Prostate gland (tissue), 2 donors: ENCODE measurements at regions not wholly inside any gene's neighbourhood (a gene's known extent, or its start where the extent isn't known, plus 50 kb on each side); places are given as distances from the start of the nearest gene placed in this dataset.

Experiments used
- DNase-seq: peaks from one replicate; pipeline ENCODE4 v3.0.0-alpha.2; 2019; ENCODE audit warnings: low spot score
- H3K27ac ChIP-seq, 2 donors: fragments of 200-600 bp; sonication (generic); 2 replicates each; pipeline ENCODE4 v1.5.1; 2017 to 2019
- H3K27me3 ChIP-seq: fragments of 200-600 bp; sonication (generic); replicated peaks from 2 replicates; pipeline ENCODE4 v1.5.1; 2019; ENCODE audit not compliant: insufficient read depth
- H3K36me3 ChIP-seq, 2 donors: fragments of 200-600 bp; sonication (generic); 1 replicate in 1 of 2; 2 replicates in 1 of 2; pipeline versions ENCODE4 v1.5.1 to v1.8.1; 2017 to 2019
- H3K4me1 ChIP-seq: fragments of 200-600 bp; sonication (generic); replicated peaks from 2 replicates; pipeline ENCODE4 v1.5.1; 2019
- H3K4me3 ChIP-seq, 2 donors: fragments of 200-600 bp; sonication (generic); 2 replicates each; pipeline ENCODE4 v1.5.1; 2017 to 2019
- H3K9me3 ChIP-seq: fragments of 200-600 bp; sonication (generic); 2 replicates; pipeline ENCODE4 v1.5.1; 2017
- CTCF ChIP-seq, 4 experiments: fragments of 200-600 bp in 2 of 4; fragments of 450-650 bp in 2 of 4; sonication (generic) in 2 of 4; IDR thresholded peaks; 1 replicate in 3 of 4; 2 replicates in 1 of 4; pipeline ENCODE4 v1.5.1; 2016 to 2019; ENCODE audit warnings: antibody characterized with exemption in 4 of 4, mild to moderate bottlenecking in 2 of 4, moderate library complexity in 2 of 4
- POLR2A ChIP-seq: fragments of 450-650 bp; IDR thresholded peaks from one replicate; pipeline ENCODE4 v1.6.1; 2016; ENCODE audit warnings: antibody characterized with exemption, mild to moderate bottlenecking
- POLR2AphosphoS5 ChIP-seq: sonication (generic); formaldehyde crosslinking; IDR thresholded peaks from one replicate; pipeline ENCODE4 v1.6.1; 2017; ENCODE audit warnings: antibody characterized with exemption
- WGBS: methylation state at CpG from one replicate; pipeline ENCODE4 v1.1.5; 2018; 5-methylcytosine and 5-hydroxymethylcytosine counted together
- intact Hi-C: fragments of 100-400 bp; cut with DNase I; formaldehyde crosslinking; loops from one replicate; pipeline ENCODE4 v1.14.2; 2022

- DNase-seq = no peak
- H3K4me3 ChIP-seq = no peak overlapping the region
- H3K4me1 ChIP-seq = no peaks in the 10 kb centered on the region
- no peak overlapping the region for H3K27ac ChIP-seq
- no peaks in the 10 kb centered on the region for H3K9me3 ChIP-seq
- H3K27me3 ChIP-seq = no peaks in the 10 kb centered on the region
- intact Hi-C loops = no loop called here
- TF ChIP-seq POLR2A (no peak), POLR2AphosphoS5 (no peak), CTCF (IDR thresholded peaks at IDR 0.05) (no peak)
- no peaks in the 10 kb centered on the region for H3K36me3 ChIP-seq
Measured at GRCh38 chr2:59008950-59009349, 767.8 kb upstream of the FANCL start.

DNA sequence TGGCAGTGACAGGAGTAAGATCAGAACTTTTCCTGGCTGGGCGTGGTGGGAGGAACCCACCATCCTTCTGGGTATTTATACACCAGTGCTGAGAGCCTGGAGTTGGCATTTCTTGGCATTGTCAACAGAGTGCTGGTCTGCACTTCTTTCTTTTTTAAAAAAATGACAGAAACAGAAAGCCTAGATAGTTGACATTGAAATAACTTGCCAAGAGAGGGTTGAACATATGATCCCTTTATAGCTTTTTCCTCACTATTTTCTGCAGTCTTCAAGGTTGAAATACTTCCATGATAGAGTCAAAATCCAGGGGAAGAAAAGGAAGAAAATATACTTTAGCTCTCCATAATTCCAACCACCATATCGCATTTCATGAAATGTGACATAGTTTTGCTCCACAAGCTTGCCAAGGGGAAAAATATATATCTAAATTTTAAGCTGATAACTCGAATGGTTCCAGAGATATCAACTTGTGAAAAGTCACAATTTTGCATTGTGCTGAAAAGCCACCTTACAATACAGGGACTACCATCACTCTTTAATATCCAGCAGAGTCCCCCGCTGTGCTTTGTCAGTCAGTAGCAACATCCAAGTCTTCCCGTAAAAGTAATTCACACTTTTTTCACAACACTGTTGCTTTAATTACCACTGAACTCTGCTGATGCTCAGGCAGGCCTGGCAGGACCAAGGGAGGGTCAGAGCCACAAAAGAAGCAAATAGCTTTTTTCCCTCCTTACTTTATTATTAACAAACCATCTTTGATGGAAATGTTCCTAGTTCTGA lies 764.9 kb upstream of the FANCL start:
- Histone ChIP-seq H3K27me3 (no peaks in the 10 kb centered on the region), H3K27ac (no peak overlapping the region), H3K4me3 (no peak overlapping the region), H3K4me1 (no peaks in the 10 kb centered on the region), H3K9me3 (no peaks in the 10 kb centered on the region), H3K36me3 (no peaks in the 10 kb centered on the region)
- no peak for TF ChIP-seq POLR2AphosphoS5
- no peak for TF ChIP-seq CTCF (IDR thresholded peaks at IDR 0.05)
- TF ChIP-seq POLR2A = no peak
- 82% methylated on average over 5 of the region's 5 CpGs for WGBS
- DNase-seq = no peak
- intact Hi-C loops = no loop called here

DNA sequence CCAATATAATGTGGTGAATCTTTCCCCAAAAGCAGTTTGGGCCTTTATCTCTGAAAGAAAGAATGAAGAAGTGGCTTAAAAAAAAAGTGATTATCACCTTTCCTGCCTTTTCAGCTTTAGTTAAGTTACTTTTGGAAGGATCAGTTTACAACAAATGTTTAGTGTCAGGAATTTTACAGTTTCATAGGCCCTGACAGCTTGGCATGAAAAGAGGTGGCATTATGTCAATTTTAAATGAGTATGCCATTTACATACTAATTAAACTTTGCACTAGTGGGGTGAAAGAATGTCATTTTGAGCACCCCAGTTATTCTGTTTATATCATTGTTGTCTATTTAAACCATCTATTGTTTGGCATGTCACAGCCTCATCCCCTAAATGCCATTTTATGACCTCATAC lies 763.5 kb upstream of the FANCL start:
- TF ChIP-seq CTCF (IDR thresholded peaks at IDR 0.05) (no peak), POLR2AphosphoS5 (no peak), POLR2A (no peak)
- Histone ChIP-seq H3K27ac (no peak overlapping the region), H3K9me3 (no peaks in the 10 kb centered on the region), H3K36me3 (no peaks in the 10 kb centered on the region), H3K27me3 (no peaks in the 10 kb centered on the region), H3K4me1 (no peaks in the 10 kb centered on the region), H3K4me3 (no peak overlapping the region)
- DNase-seq = no peak
- intact Hi-C loops = no loop called here

DNA sequence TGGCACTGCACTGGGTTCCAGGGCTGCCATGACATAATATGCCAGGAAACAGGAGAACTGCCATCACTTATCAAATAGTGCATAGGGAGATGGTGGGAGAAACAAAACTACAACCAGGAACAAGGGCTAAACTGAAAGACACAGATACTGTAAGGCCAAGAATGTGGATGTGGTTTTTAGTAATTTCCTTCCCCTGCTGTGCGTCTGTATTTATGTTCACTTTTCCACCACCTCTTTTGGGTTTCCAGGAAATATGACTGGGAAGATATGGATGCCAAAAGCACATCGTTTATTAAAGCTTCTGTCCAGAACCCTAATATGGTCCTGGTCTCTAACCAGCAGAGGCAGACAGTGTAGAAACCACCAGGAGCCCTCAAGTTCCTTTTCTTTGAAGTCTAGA lies 759.7 kb upstream of the FANCL start:
- no peaks in the 10 kb centered on the region for H3K27me3 ChIP-seq
- H3K4me3 ChIP-seq = no peak overlapping the region
- H3K9me3 ChIP-seq = no peaks in the 10 kb centered on the region
- no peak for DNase-seq
- H3K27ac ChIP-seq = no peak overlapping the region
- no peaks in the 10 kb centered on the region for H3K36me3 ChIP-seq
- H3K4me1 ChIP-seq = no peaks in the 10 kb centered on the region
- 63% methylated on average over 2 of the region's 2 CpGs for WGBS
- intact Hi-C loops = no loop called here
- no peak for TF ChIP-seq CTCF (IDR thresholded peaks at IDR 0.05)
- no peak for TF ChIP-seq POLR2AphosphoS5
- no peak for TF ChIP-seq POLR2A

GRCh38 chr2:58992062-58992706 lies 751.1 kb upstream of the FANCL start:
- no peak overlapping the region for H3K27ac ChIP-seq
- TF ChIP-seq POLR2A (no peak), POLR2AphosphoS5 (no peak), CTCF (IDR thresholded peaks at IDR 0.05) (no peak)
- H3K4me1 ChIP-seq = no peaks in the 10 kb centered on the region
- no peaks in the 10 kb centered on the region for H3K27me3 ChIP-seq
- no peak for DNase-seq
- 47% methylated on average over 4 of the region's 4 CpGs for WGBS
- H3K36me3 ChIP-seq = no peaks in the 10 kb centered on the region
- H3K4me3 ChIP-seq = no peak overlapping the region
- H3K9me3 ChIP-seq = no peaks in the 10 kb centered on the region
- intact Hi-C loops = no loop called here
